ENCODE measurements at regions not wholly inside any gene's neighbourhood (a gene's known extent, or its start where the extent isn't known, plus 50 kb on each side); places are given as distances from the start of the nearest gene placed in this dataset.

- H3K9me3 ChIP-seq = no peaks in the 10 kb centered on the region
- no peak overlapping the region for H3K27ac ChIP-seq
- no peak for DNase-seq
- WGBS (ENCODE audit: insufficient coverage, low coverage, low lambda C conversion rate, missing lambda C conversion rate) = 56% methylated on average over 1 of the region's 1 CpG
- H3K27me3 ChIP-seq = no peaks in the 10 kb centered on the region
- no peak overlapping the region for H3K4me3 ChIP-seq
- intact Hi-C loops (cut with DNase I) = no loop called here
- TF ChIP-seq POLR2A (IDR thresholded peaks at IDR 0.05) = no peak
- TF ChIP-seq CTCF (IDR thresholded peaks at IDR 0.05) = no peak
- H3K36me3 ChIP-seq = no peaks in the 10 kb centered on the region
- ATAC-seq = no peak
- no peaks in the 10 kb centered on the region for H3K4me1 ChIP-seq
These were observed 707.8 kb upstream of the GOLIM4 start for GRCh38 chr3:168803536-168803935.

GRCh38 chr3:168802766-168803165, 707.0 kb upstream of the GOLIM4 start:
- H3K27me3 ChIP-seq = no peaks in the 10 kb centered on the region
- intact Hi-C loops (cut with DNase I) = no loop called here
- no peaks in the 10 kb centered on the region for H3K36me3 ChIP-seq
- WGBS (ENCODE audit: insufficient coverage, low coverage, low lambda C conversion rate, missing lambda C conversion rate) = 43% methylated on average over 4 of the region's 4 CpGs
- ATAC-seq = no peak
- H3K4me3 ChIP-seq = no peak overlapping the region
- no peak for DNase-seq
- H3K27ac ChIP-seq = no peak overlapping the region
- H3K4me1 ChIP-seq = no peaks in the 10 kb centered on the region
- no peaks in the 10 kb centered on the region for H3K9me3 ChIP-seq
- TF ChIP-seq POLR2A (IDR thresholded peaks at IDR 0.05) = no peak
- no peak for TF ChIP-seq CTCF (IDR thresholded peaks at IDR 0.05)

- Histone ChIP-seq H3K4me3 (no peak overlapping the region), H3K27me3 (no peaks in the 10 kb centered on the region), H3K9me3 (no peaks in the 10 kb centered on the region), H3K36me3 (no peaks in the 10 kb centered on the region), H3K27ac (no peak overlapping the region), H3K4me1 (no peaks in the 10 kb centered on the region)
- intact Hi-C loops (cut with DNase I) = no loop called here
- DNase-seq = no peak
- no peak for TF ChIP-seq POLR2A (IDR thresholded peaks at IDR 0.05)
- no peak for TF ChIP-seq CTCF (IDR thresholded peaks at IDR 0.05)
- WGBS (ENCODE audit: insufficient coverage, low coverage, low lambda C conversion rate, missing lambda C conversion rate) = 50% methylated on average over 1 of the region's 1 CpG
- ATAC-seq = no peak
These were observed 706.1 kb upstream of the GOLIM4 start for GRCh38 chr3:168801794-168802193.

GRCh38 chr3:168796339-168796738, 700.6 kb upstream of the GOLIM4 start:
- no peak overlapping the region for H3K4me3 ChIP-seq
- WGBS (ENCODE audit: insufficient coverage, low coverage, low lambda C conversion rate, missing lambda C conversion rate) = 43% methylated on average over 3 of the region's 3 CpGs
- no peaks in the 10 kb centered on the region for H3K27me3 ChIP-seq
- TF ChIP-seq CTCF (IDR thresholded peaks at IDR 0.05) (no peak), POLR2A (IDR thresholded peaks at IDR 0.05) (no peak)
- no peaks in the 10 kb centered on the region for H3K36me3 ChIP-seq
- H3K27ac ChIP-seq = no peak overlapping the region
- no peaks in the 10 kb centered on the region for H3K9me3 ChIP-seq
- no peak for ATAC-seq
- no peaks in the 10 kb centered on the region for H3K4me1 ChIP-seq
- no peak for DNase-seq
- intact Hi-C loops (cut with DNase I) = no loop called here

GRCh38 chr3:168794427-168794826, 698.7 kb upstream of the GOLIM4 start:
- no peaks in the 10 kb centered on the region for H3K4me1 ChIP-seq
- H3K4me3 ChIP-seq = no peak overlapping the region
- no peak for ATAC-seq
- no peak overlapping the region for H3K27ac ChIP-seq
- H3K27me3 ChIP-seq = no peaks in the 10 kb centered on the region
- no peaks in the 10 kb centered on the region for H3K36me3 ChIP-seq
- no peak for TF ChIP-seq POLR2A (IDR thresholded peaks at IDR 0.05)
- no peak for TF ChIP-seq CTCF (IDR thresholded peaks at IDR 0.05)
- DNase-seq = no peak
- 69% methylated on average over 2 of the region's 2 CpGs for WGBS (ENCODE audit: insufficient coverage, low coverage, low lambda C conversion rate, missing lambda C conversion rate)
- intact Hi-C loops (cut with DNase I) = no loop called here
- H3K9me3 ChIP-seq = no peaks in the 10 kb centered on the region

Measured in right lobe of liver (tissue), 6 donors.